Liver (tissue), 8 donors: ENCODE measurements at regions not wholly inside any gene's neighbourhood (a gene's known extent, or its start where the extent isn't known, plus 50 kb on each side); places are given as distances from the start of the nearest gene placed in this dataset.

ENCODE experiments used
- DNase-seq: peaks from one replicate; pipeline ENCODE4 v3.0.0-alpha.2; 2017; ENCODE audit warnings: low spot score
- H3K27ac ChIP-seq, 2 donors: one replicate each; pipeline ENCODE4 v1.7.0; 2013; ENCODE audit warnings: inconsistent platforms in 2 of 2, low read length in 2 of 2, control low read depth in 1 of 2, low read depth in 1 of 2, mild to moderate bottlenecking in 1 of 2
- H3K27me3 ChIP-seq, 4 donors: one replicate each; pipeline versions ENCODE4 v1.6.1 to v1.7.0; 2013; ENCODE audit warnings: low read length in 3 of 4, inconsistent platforms in 1 of 4, mild to moderate bottlenecking in 1 of 4, moderate library complexity in 1 of 4; ENCODE audit not compliant: control insufficient read depth in 4 of 4, insufficient read depth in 4 of 4
- H3K36me3 ChIP-seq, 4 donors: one replicate each; pipeline versions ENCODE4 v1.6.1 to v1.7.0; 2013; ENCODE audit warnings: low read length in 3 of 4, mild to moderate bottlenecking in 3 of 4, low read depth in 1 of 4, moderate library complexity in 1 of 4; ENCODE audit not compliant: control insufficient read depth in 4 of 4, insufficient read depth in 3 of 4
- H3K4me1 ChIP-seq, 4 donors: one replicate each; pipeline versions ENCODE4 v1.6.1 to v1.7.0; 2013; ENCODE audit warnings: low read length in 3 of 4, mild to moderate bottlenecking in 3 of 4, moderate library complexity in 1 of 4; ENCODE audit not compliant: control insufficient read depth in 4 of 4, insufficient read depth in 4 of 4
- H3K4me3 ChIP-seq, 3 donors: one replicate each; pipeline versions ENCODE4 v1.6.1 to v1.7.0; 2013; ENCODE audit warnings: low read length in 3 of 3, control low read depth in 1 of 3, low read depth in 1 of 3, mild to moderate bottlenecking in 1 of 3
- H3K9ac ChIP-seq, 2 donors: one replicate each; pipeline ENCODE4 v1.7.0; 2013; ENCODE audit warnings: low read length in 2 of 2, mild to moderate bottlenecking in 2 of 2, moderate library complexity in 2 of 2, control low read depth in 1 of 2, low read depth in 1 of 2
- H3K9me3 ChIP-seq, 4 donors: one replicate each; pipeline versions ENCODE4 v1.6.1 to v1.7.0; 2013; ENCODE audit warnings: low read length in 3 of 4; ENCODE audit not compliant: control insufficient read depth in 4 of 4
- CTCF ChIP-seq: fragments of 150-350 bp; IDR thresholded peaks from 2 replicates; pipeline ENCODE4 v1.5.1; 2017; ENCODE audit warnings: improper control_type of control experiment, low read depth, low read length; ENCODE audit not compliant: missing input control
- FOXA1 ChIP-seq: IDR thresholded peaks from 2 replicates; pipeline ENCODE4 v1.6.1; 2016; ENCODE audit warnings: antibody characterized with exemption
- FOXA2 ChIP-seq: IDR thresholded peaks from 2 replicates; pipeline ENCODE4 v1.6.1; 2016; ENCODE audit warnings: antibody characterized with exemption
- HNF4A ChIP-seq, 2 donors: conservative IDR thresholded peaks; 2 replicates each; pipeline ENCODE4 v1.6.1; 2016; ENCODE audit warnings: antibody characterized with exemption in 2 of 2, mild to moderate bottlenecking in 2 of 2
- HNF4G ChIP-seq: IDR thresholded peaks from 2 replicates; pipeline ENCODE4 v1.6.1; 2016; ENCODE audit warnings: antibody characterized with exemption
- JUND ChIP-seq, 2 donors: IDR thresholded peaks; 2 replicates each; pipeline ENCODE4 v1.6.1; 2016; ENCODE audit warnings: antibody characterized with exemption in 2 of 2
- MAX ChIP-seq: IDR thresholded peaks from 2 replicates; pipeline ENCODE4 v1.6.1; 2016; ENCODE audit warnings: antibody characterized with exemption
- NR2F2 ChIP-seq: IDR thresholded peaks from 2 replicates; pipeline ENCODE4 v1.6.1; 2016; ENCODE audit warnings: antibody characterized with exemption
- RAD21 ChIP-seq, 2 donors: IDR thresholded peaks; 2 replicates each; pipeline ENCODE4 v1.6.1; 2016; ENCODE audit warnings: antibody characterized with exemption in 2 of 2, mild to moderate bottlenecking in 2 of 2
- REST ChIP-seq: IDR thresholded peaks from 2 replicates; pipeline ENCODE4 v1.6.1; 2016; ENCODE audit warnings: antibody characterized with exemption, mild to moderate bottlenecking
- RXRA ChIP-seq, 2 donors: IDR thresholded peaks; 2 replicates each; pipeline ENCODE4 v1.6.1; 2017 to 2018; ENCODE audit warnings: antibody characterized with exemption in 2 of 2, mild to moderate bottlenecking in 1 of 2
- SP1 ChIP-seq: IDR thresholded peaks from 2 replicates; pipeline ENCODE4 v1.6.1; 2018; ENCODE audit warnings: antibody characterized with exemption, mild to moderate bottlenecking
- TAF1 ChIP-seq: conservative IDR thresholded peaks from 2 replicates; pipeline ENCODE4 v1.6.1; 2016; ENCODE audit warnings: antibody characterized with exemption, mild to moderate bottlenecking
- WGBS: extraction: QIAGEN DNeasy Blood & Tissue Kit; methylation state at CpG from one replicate; pipeline ENCODE4 v1.1.7; 2013; 5-methylcytosine and 5-hydroxymethylcytosine counted together
- donor health status: healthy.
- donor health status: healthy.
- donor health status: healthy.
- donor health status: healthy.
- donor health status: healthy.

GRCh38 chr12:17950898-17951297 lies 139.1 kb downstream of the RERGL start (continued):
- no peak for TF ChIP-seq HNF4A (conservative IDR thresholded peaks at IDR 0.05)
- TF ChIP-seq HNF4G = no peak

GRCh38 chr12:17949558-17950141 lies 140.3 kb downstream of the RERGL start:
- Histone ChIP-seq H3K27ac (no peak overlapping the region), H3K4me3 (no peak overlapping the region), H3K9ac (no peak overlapping the region), H3K9me3 (no peaks in the 10 kb centered on the region), H3K4me1 (no peaks in the 10 kb centered on the region), H3K36me3 (no peaks in the 10 kb centered on the region), H3K27me3 (no peaks in the 10 kb centered on the region)
- no peak for TF ChIP-seq RXRA (IDR thresholded peaks at IDR 0.05)
- no peak for TF ChIP-seq REST
- no peak for TF ChIP-seq FOXA2
- no peak for TF ChIP-seq HNF4A (conservative IDR thresholded peaks at IDR 0.05)
- no peak for TF ChIP-seq MAX
- no peak for TF ChIP-seq JUND (IDR thresholded peaks at IDR 0.05)
- no peak for TF ChIP-seq TAF1
- no peak for TF ChIP-seq FOXA1
- no peak for TF ChIP-seq CTCF
- WGBS = 74% methylated on average over 2 of the region's 2 CpGs
- no peak for DNase-seq

- WGBS = 58% methylated on average over 4 of the region's 4 CpGs
- H3K27me3 ChIP-seq = no peaks in the 10 kb centered on the region
- H3K27ac ChIP-seq = no peak overlapping the region
- no peaks in the 10 kb centered on the region for H3K9me3 ChIP-seq
- no peak overlapping the region for H3K9ac ChIP-seq
- DNase-seq = no peak
- TF ChIP-seq FOXA2 (no peak), RAD21 (IDR thresholded peaks at IDR 0.05) (peak in 1 of 2 donors; percentile 6), SP1 (no peak), CTCF (no peak), NR2F2 (no peak)
- no peaks in the 10 kb centered on the region for H3K4me1 ChIP-seq
- H3K4me3 ChIP-seq = no peak overlapping the region
- no peaks in the 10 kb centered on the region for H3K36me3 ChIP-seq
These were observed 161.2 kb downstream of the RERGL start for GRCh38 chr12:17928708-17929366.
